Keratinocyte (primary cell): ENCODE measurements at regions not wholly inside any gene's neighbourhood (a gene's known extent, or its start where the extent isn't known, plus 50 kb on each side); places are given as distances from the start of the nearest gene placed in this dataset.

Experiments used
- DNase-seq: peaks from one replicate; pipeline ENCODE4 v3.0.0-alpha.2; 2011; ENCODE audit warnings: low read depth, missing footprints, low spot score
- FAIRE-seq: peaks from 2 replicates; lab custom pipeline; 2011; peaks lifted over from hg19 to GRCh38; lab: Jason Lieb, UNC
- H2AFZ ChIP-seq: 2 replicates; pipeline ENCODE4 v1.6.0; 2012; ENCODE audit warnings: low read length, control low read depth, inconsistent platforms; ENCODE audit not compliant: control insufficient read depth
- H3K27ac ChIP-seq: 2 replicates; pipeline ENCODE4 v1.5.1; 2011; ENCODE audit warnings: low read length; ENCODE audit not compliant: control insufficient read depth, insufficient read depth
- H3K27me3 ChIP-seq: 3 replicates; pipeline ENCODE4 v1.6.0; 2011; ENCODE audit warnings: low read length; ENCODE audit not compliant: control insufficient read depth, insufficient read depth; ENCODE audit errors: extremely low read depth
- H3K36me3 ChIP-seq, 2 experiments: 2 replicates in 1 of 2; 3 replicates in 1 of 2; pipeline ENCODE4 v1.5.1; 2011; ENCODE audit warnings: low read length in 2 of 2, mild to moderate bottlenecking in 1 of 2; ENCODE audit not compliant: control insufficient read depth in 2 of 2, insufficient read depth in 2 of 2; ENCODE audit errors: extremely low read depth in 1 of 2
- H3K4me1 ChIP-seq: 3 replicates; pipeline ENCODE4 v1.5.1; 2011; ENCODE audit warnings: low read length; ENCODE audit not compliant: control insufficient read depth, insufficient read depth; ENCODE audit errors: extremely low read depth
- H3K4me2 ChIP-seq: 3 replicates; pipeline ENCODE4 v1.6.0; 2011; ENCODE audit warnings: low read depth, low read length; ENCODE audit not compliant: control insufficient read depth, insufficient read depth; ENCODE audit errors: extremely low read depth
- H3K4me3 ChIP-seq, 3 experiments: fragments of 200-600 bp in 1 of 3; sonication (generic) in 1 of 3; 2 replicates in 2 of 3; 3 replicates in 1 of 3; pipeline ENCODE4 v1.5.1; 2011 to 2016; ENCODE audit warnings: low read length in 3 of 3, mild to moderate bottlenecking in 3 of 3, control low read depth in 2 of 3, inconsistent platforms in 1 of 3, low read depth in 1 of 3, mixed read lengths in 1 of 3, mixed run types in 1 of 3, moderate library complexity in 1 of 3; ENCODE audit not compliant: control insufficient read depth in 2 of 3, insufficient read depth in 2 of 3; ENCODE audit errors: extremely low read depth in 1 of 3
- H3K79me2 ChIP-seq: 2 replicates; pipeline ENCODE4 v1.6.0; 2012; ENCODE audit warnings: low read length; ENCODE audit not compliant: control insufficient read depth, insufficient read depth
- H3K9ac ChIP-seq: 3 replicates; pipeline ENCODE4 v1.6.0; 2011; ENCODE audit warnings: low read length; ENCODE audit not compliant: control insufficient read depth, insufficient read depth; ENCODE audit errors: extremely low read depth
- H3K9me1 ChIP-seq: 3 replicates; pipeline ENCODE4 v1.6.0; 2011; ENCODE audit warnings: low read length; ENCODE audit not compliant: control insufficient read depth, insufficient read depth; ENCODE audit errors: extremely low read depth
- H3K9me3 ChIP-seq: 2 replicates; pipeline ENCODE4 v1.5.1; 2012; ENCODE audit warnings: low read depth, low read length; ENCODE audit not compliant: control insufficient read depth
- H4K20me1 ChIP-seq: 3 replicates; pipeline ENCODE4 v1.6.0; 2011; ENCODE audit warnings: low read length; ENCODE audit not compliant: control insufficient read depth, insufficient read depth; ENCODE audit errors: extremely low read depth
- EZH2 ChIP-seq: IDR thresholded peaks from one replicate; pipeline ENCODE4 v1.6.1; 2012; ENCODE audit warnings: inconsistent platforms, mild to moderate bottlenecking, low read length, moderate library complexity
- dilution Hi-C: fragments of 300-500 bp; cut with MboI; formaldehyde crosslinking; loops from one replicate; pipeline ENCODE4 v1.7.0; 2020; ENCODE audit warnings: low sequenced_read_pairs; ENCODE audit not compliant: extremely low pct_ligation_motif_present
- TF ChIP-seq, protein P1 (sequence below), 3 experiments: IDR thresholded peaks in 1 of 3; conservative IDR thresholded peaks in 1 of 3; optimal IDR thresholded peaks in 1 of 3; 2 replicates in 2 of 3; 3 replicates in 1 of 3; pipeline versions ENCODE3 to v1.5.1; 2011; ENCODE audit warnings: low read length in 3 of 3, mild to moderate bottlenecking in 3 of 3, moderate library complexity in 2 of 3, control low read depth in 1 of 3, inconsistent platforms in 1 of 3; ENCODE audit not compliant: insufficient read depth in 2 of 3; ENCODE audit errors: extremely low read depth in 1 of 3

DNA sequence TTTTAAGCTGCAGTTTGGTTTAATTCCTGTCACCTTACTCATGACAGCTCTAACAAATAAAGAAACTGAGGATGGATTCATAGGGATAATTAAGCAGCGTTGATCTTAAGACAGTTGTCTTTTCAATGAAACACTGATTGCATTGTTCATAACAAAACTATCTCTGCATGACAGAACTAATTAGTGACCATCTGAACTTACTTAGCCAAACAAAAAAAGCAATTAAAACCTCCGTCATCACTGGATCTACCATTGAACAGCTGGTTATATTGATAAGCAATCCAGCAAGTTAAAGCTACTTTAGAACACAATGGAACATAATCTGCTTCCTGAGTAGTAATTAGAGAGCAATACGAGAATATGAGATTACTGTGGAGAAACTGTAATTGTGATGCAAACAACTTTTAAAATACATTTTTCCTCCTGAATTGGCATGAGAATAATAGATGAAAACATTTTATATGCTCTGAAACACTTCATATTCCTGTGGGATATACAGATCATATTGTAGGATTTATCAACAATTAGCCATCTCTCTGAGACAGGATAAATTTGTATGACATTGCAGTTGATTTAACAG lies 2576.8 kb downstream of the PCDH7 start:
- H3K9ac ChIP-seq = no peak overlapping the region
- H3K9me3 ChIP-seq = no peaks in the 10 kb centered on the region
- no peak overlapping the region for H3K4me2 ChIP-seq
- no peaks in the 10 kb centered on the region for H3K36me3 ChIP-seq
- H3K27ac ChIP-seq = no peak overlapping the region
- FAIRE-seq (no peak), DNase-seq (no peak)
- dilution Hi-C loops = no loop called here
- H3K9me1 ChIP-seq = no peaks in the 10 kb centered on the region
- no peaks in the 10 kb centered on the region for H3K4me1 ChIP-seq
- no peaks in the 10 kb centered on the region for H4K20me1 ChIP-seq
- H3K4me3 ChIP-seq = no peak overlapping the region
- TF ChIP-seq, protein P1, sequence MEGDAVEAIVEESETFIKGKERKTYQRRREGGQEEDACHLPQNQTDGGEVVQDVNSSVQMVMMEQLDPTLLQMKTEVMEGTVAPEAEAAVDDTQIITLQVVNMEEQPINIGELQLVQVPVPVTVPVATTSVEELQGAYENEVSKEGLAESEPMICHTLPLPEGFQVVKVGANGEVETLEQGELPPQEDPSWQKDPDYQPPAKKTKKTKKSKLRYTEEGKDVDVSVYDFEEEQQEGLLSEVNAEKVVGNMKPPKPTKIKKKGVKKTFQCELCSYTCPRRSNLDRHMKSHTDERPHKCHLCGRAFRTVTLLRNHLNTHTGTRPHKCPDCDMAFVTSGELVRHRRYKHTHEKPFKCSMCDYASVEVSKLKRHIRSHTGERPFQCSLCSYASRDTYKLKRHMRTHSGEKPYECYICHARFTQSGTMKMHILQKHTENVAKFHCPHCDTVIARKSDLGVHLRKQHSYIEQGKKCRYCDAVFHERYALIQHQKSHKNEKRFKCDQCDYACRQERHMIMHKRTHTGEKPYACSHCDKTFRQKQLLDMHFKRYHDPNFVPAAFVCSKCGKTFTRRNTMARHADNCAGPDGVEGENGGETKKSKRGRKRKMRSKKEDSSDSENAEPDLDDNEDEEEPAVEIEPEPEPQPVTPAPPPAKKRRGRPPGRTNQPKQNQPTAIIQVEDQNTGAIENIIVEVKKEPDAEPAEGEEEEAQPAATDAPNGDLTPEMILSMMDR (optimal IDR thresholded peaks at IDR 0.05 in 1 of 3, IDR thresholded peaks at IDR 0.05 in 1 of 3, conservative IDR thresholded peaks at IDR 0.05 in 1 of 3; ENCODE audit: extremely low read depth in 1 of 3, insufficient read depth in 2 of 3, low read length in 3 of 3) = no peak
- TF ChIP-seq EZH2 = no peak
- no peaks in the 10 kb centered on the region for H3K79me2 ChIP-seq
- no peaks in the 10 kb centered on the region for H3K27me3 ChIP-seq
- no peak overlapping the region for H2AFZ ChIP-seq

DNA sequence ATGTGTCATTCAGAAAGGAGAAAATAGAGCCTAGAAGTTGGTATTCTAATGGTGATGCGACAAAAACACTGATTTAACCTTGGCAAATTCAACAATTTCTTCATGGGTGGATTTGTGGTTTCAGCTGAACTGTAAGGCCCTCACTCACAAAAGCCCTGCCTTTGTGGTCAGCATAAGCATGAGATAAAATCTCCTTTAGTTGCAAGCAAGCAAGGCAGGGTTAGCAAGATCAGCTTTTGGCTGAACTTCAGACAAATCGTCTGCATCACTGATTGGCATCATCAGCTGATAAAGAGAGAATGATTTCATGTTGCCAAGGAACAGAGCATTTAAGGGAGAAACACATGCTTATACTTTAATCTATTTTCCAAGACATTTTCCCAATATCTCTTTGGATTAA lies 2582.2 kb downstream of the PCDH7 start:
- H3K27ac ChIP-seq = no peak overlapping the region
- no peak overlapping the region for H3K4me2 ChIP-seq
- DNase-seq (no peak), FAIRE-seq (no peak)
- H3K9me3 ChIP-seq = no peaks in the 10 kb centered on the region
- no peaks in the 10 kb centered on the region for H3K36me3 ChIP-seq
- H3K9me1 ChIP-seq = no peaks in the 10 kb centered on the region
- no peaks in the 10 kb centered on the region for H3K79me2 ChIP-seq
- no peaks in the 10 kb centered on the region for H3K27me3 ChIP-seq
- no peak overlapping the region for H2AFZ ChIP-seq
- no peaks in the 10 kb centered on the region for H3K4me1 ChIP-seq
- no peaks in the 10 kb centered on the region for H4K20me1 ChIP-seq
- TF ChIP-seq, protein P1 (optimal IDR thresholded peaks at IDR 0.05 in 1 of 3, IDR thresholded peaks at IDR 0.05 in 1 of 3, conservative IDR thresholded peaks at IDR 0.05 in 1 of 3; ENCODE audit: extremely low read depth in 1 of 3, insufficient read depth in 2 of 3, low read length in 3 of 3) = no peak
- no peak for TF ChIP-seq EZH2
- no peak overlapping the region for H3K9ac ChIP-seq
- no peak overlapping the region for H3K4me3 ChIP-seq
- dilution Hi-C loops = no loop called here
